ENCODE measurements at regions not wholly inside any gene's neighbourhood (a gene's known extent, or its start where the extent isn't known, plus 50 kb on each side); places are given as distances from the start of the nearest gene placed in this dataset.

DNA sequence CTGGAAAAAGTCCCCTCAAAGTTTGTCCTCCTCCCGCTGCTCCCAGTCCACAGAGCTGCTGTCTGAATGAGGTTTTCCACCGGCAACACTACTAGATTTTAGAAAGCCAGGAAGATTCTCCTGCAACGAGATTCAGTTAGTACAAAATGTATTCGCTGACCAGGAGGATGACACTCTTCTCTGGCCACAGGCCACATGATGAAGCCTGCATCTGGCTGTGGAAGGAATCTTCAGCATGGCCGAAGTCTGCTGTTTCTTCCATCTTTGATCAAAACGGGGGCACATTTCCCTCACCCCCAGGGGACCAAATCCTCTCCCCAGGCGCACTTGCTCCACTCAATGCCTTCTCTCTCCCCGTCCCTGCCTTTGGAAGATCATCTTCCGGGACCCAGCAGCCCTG, 215.8 kb upstream of the NLRP1 start:
- intact Hi-C loops (cut with DNase I) = no loop called here
- TF ChIP-seq POLR2A (IDR thresholded peaks at IDR 0.05) = no peak
- TF ChIP-seq POLR2AphosphoS5 (IDR thresholded peaks at IDR 0.05) = no peak
- no peak for TF ChIP-seq CTCF (IDR thresholded peaks at IDR 0.05)
- no peak for DNase-seq (ENCODE audit: low spot score)
- Histone ChIP-seq H3K27ac (no peak overlapping the region), H3K4me1 (replicated peaks) (no peaks in the 10 kb centered on the region), H3K9me3 (no peaks in the 10 kb centered on the region), H3K27me3 (replicated peaks; ENCODE audit: insufficient read depth) (no peaks in the 10 kb centered on the region), H3K4me3 (no peak overlapping the region), H3K36me3 (no peaks in the 10 kb centered on the region)
- 42% methylated on average over 9 of the region's 9 CpGs for WGBS

- DNase-seq (ENCODE audit: low spot score) = peak; percentile 13
- intact Hi-C loops (cut with DNase I) = no loop called here
- H3K27me3 ChIP-seq (replicated peaks; ENCODE audit: insufficient read depth) = no peaks in the 10 kb centered on the region
These were observed 216.3 kb upstream of the NLRP1 start for GRCh38 chr17:5800646-5801045.

DNA sequence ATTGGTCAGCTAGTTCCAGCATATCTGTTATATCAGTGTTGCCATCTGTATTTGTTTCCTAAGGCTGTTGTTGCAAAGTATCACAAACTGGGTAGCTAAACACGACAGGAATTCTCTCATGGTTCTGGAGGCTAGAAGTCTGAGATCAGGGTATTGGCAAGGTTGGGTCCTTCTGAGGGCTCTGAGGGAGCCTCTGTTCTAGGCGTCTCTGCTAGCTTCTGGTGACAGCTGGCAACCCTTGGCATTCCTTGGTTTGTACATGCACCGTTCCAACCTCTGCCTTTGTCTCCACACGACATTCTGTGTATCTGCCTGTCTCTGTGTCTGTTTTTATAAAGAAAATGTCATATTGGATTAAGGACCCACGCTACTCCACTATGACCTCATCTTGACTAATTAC, 219.9 kb upstream of the NLRP1 start:
- Histone ChIP-seq H3K36me3 (no peaks in the 10 kb centered on the region), H3K27ac (no peak overlapping the region), H3K4me3 (no peak overlapping the region), H3K9me3 (no peaks in the 10 kb centered on the region), H3K27me3 (replicated peaks; ENCODE audit: insufficient read depth) (no peaks in the 10 kb centered on the region), H3K4me1 (replicated peaks) (no peaks in the 10 kb centered on the region)
- DNase-seq (ENCODE audit: low spot score) = no peak
- 72% methylated on average over 5 of the region's 5 CpGs for WGBS
- intact Hi-C loops (cut with DNase I) = no loop called here
- no peak for TF ChIP-seq POLR2A (IDR thresholded peaks at IDR 0.05)
- TF ChIP-seq POLR2AphosphoS5 (IDR thresholded peaks at IDR 0.05) = no peak
- TF ChIP-seq CTCF (IDR thresholded peaks at IDR 0.05) = no peak

More at GRCh38 chr17:5800646-5801045, 216.3 kb upstream of the NLRP1 start:
- Histone ChIP-seq H3K4me3 (no peak overlapping the region), H3K4me1 (replicated peaks) (no peaks in the 10 kb centered on the region), H3K27ac (no peak overlapping the region), H3K36me3 (no peaks in the 10 kb centered on the region), H3K9me3 (no peaks in the 10 kb centered on the region)
- WGBS = 5% methylated on average over 7 of the region's 7 CpGs
- no peak for TF ChIP-seq CTCF (IDR thresholded peaks at IDR 0.05)
- no peak for TF ChIP-seq POLR2A (IDR thresholded peaks at IDR 0.05)
- no peak for TF ChIP-seq POLR2AphosphoS5 (IDR thresholded peaks at IDR 0.05)

GRCh38 chr17:5809056-5809455, 224.7 kb upstream of the NLRP1 start:
- H3K9me3 ChIP-seq = no peaks in the 10 kb centered on the region
- WGBS = 91% methylated on average over 1 of the region's 1 CpG
- TF ChIP-seq POLR2A (IDR thresholded peaks at IDR 0.05) = no peak
- no peak for TF ChIP-seq CTCF (IDR thresholded peaks at IDR 0.05)
- TF ChIP-seq POLR2AphosphoS5 (IDR thresholded peaks at IDR 0.05) = no peak
- intact Hi-C loops (cut with DNase I) = no loop called here
- DNase-seq (ENCODE audit: low spot score) = no peak
- H3K4me1 ChIP-seq (replicated peaks) = no peaks in the 10 kb centered on the region
- H3K4me3 ChIP-seq = no peak overlapping the region
- no peaks in the 10 kb centered on the region for H3K27me3 ChIP-seq (replicated peaks; ENCODE audit: insufficient read depth)
- no peak overlapping the region for H3K27ac ChIP-seq
- H3K36me3 ChIP-seq = no peaks in the 10 kb centered on the region

GRCh38 chr17:5809580-5810188, 225.4 kb upstream of the NLRP1 start:
- Histone ChIP-seq H3K36me3 (no peaks in the 10 kb centered on the region), H3K4me1 (replicated peaks) (no peaks in the 10 kb centered on the region), H3K27me3 (replicated peaks; ENCODE audit: insufficient read depth) (no peaks in the 10 kb centered on the region), H3K27ac (no peak overlapping the region), H3K9me3 (no peaks in the 10 kb centered on the region), H3K4me3 (no peak overlapping the region)
- intact Hi-C loops (cut with DNase I) = no loop called here
- 81% methylated on average over 3 of the region's 3 CpGs for WGBS
- no peak for DNase-seq (ENCODE audit: low spot score)
- TF ChIP-seq CTCF (IDR thresholded peaks at IDR 0.05) (no peak), POLR2A (IDR thresholded peaks at IDR 0.05) (no peak), POLR2AphosphoS5 (IDR thresholded peaks at IDR 0.05) (no peak)

Measured in prostate gland (tissue), 2 donors.